Kidney epithelial cell (primary cell): ENCODE measurements at regions not wholly inside any gene's neighbourhood (a gene's known extent, or its start where the extent isn't known, plus 50 kb on each side); places are given as distances from the start of the nearest gene placed in this dataset.
A peak's percentile ranks its signal among the peaks of the same experiment; 100 is the strongest.

Experiments
- DNase-seq: peaks from one replicate; pipeline ENCODE4 v3.0.0-alpha.2; 2010; ENCODE audit warnings: low read depth
- H3K27me3 ChIP-seq: 2 replicates; pipeline ENCODE4 v1.6.0; 2011; ENCODE audit warnings: low read length; ENCODE audit not compliant: control insufficient read depth, insufficient read depth
- H3K36me3 ChIP-seq: 2 replicates; pipeline ENCODE4 v1.5.1; 2011; ENCODE audit warnings: low read length; ENCODE audit not compliant: control insufficient read depth, insufficient read depth
- H3K4me3 ChIP-seq: 2 replicates; pipeline ENCODE4 v1.5.1; 2011; ENCODE audit warnings: low read depth, mild to moderate bottlenecking, control low read depth, low read length
- CTCF ChIP-seq: IDR thresholded peaks from 2 replicates; pipeline ENCODE4 v1.5.1; 2011; ENCODE audit warnings: mild to moderate bottlenecking, moderate library complexity, low read length, control low read depth, inconsistent platforms; ENCODE audit not compliant: insufficient read depth, poor library complexity, severe bottlenecking

- no peaks in the 10 kb centered on the region for H3K36me3 ChIP-seq
- no peaks in the 10 kb centered on the region for H3K27me3 ChIP-seq
- no peak overlapping the region for H3K4me3 ChIP-seq
- no peak for DNase-seq
- TF ChIP-seq CTCF: no peak
Measured at GRCh38 chr4:24425863-24426262, 158.5 kb downstream of the DHX15 start.

GRCh38 chr4:24423670-24424069 is 160.7 kb downstream of the DHX15 start:
- no peak for TF ChIP-seq CTCF
- Histone ChIP-seq H3K27me3 (no peaks in the 10 kb centered on the region), H3K4me3 (no peak overlapping the region), H3K36me3 (no peaks in the 10 kb centered on the region)
- DNase-seq: no peak

- DNase-seq: no peak
- H3K4me3 ChIP-seq: no peak overlapping the region
- no peak for TF ChIP-seq CTCF
- H3K36me3 ChIP-seq: no peaks in the 10 kb centered on the region
- H3K27me3 ChIP-seq: no peaks in the 10 kb centered on the region
Measured at GRCh38 chr4:24422644-24423043, 161.7 kb downstream of the DHX15 start.

- peak; percentile 92 for TF ChIP-seq CTCF
- H3K36me3 ChIP-seq: no peaks in the 10 kb centered on the region
- no peak overlapping the region for H3K4me3 ChIP-seq
- DNase-seq: peak; percentile 19
- no peaks in the 10 kb centered on the region for H3K27me3 ChIP-seq
Measured at GRCh38 chr4:24419181-24420034, 164.9 kb downstream of the DHX15 start.

- Histone ChIP-seq H3K27me3 (no peaks in the 10 kb centered on the region), H3K36me3 (no peaks in the 10 kb centered on the region), H3K4me3 (no peak overlapping the region)
- no peak for TF ChIP-seq CTCF
- DNase-seq: no peak
Measured at GRCh38 chr4:24417206-24417605, 167.1 kb downstream of the DHX15 start.

DNA sequence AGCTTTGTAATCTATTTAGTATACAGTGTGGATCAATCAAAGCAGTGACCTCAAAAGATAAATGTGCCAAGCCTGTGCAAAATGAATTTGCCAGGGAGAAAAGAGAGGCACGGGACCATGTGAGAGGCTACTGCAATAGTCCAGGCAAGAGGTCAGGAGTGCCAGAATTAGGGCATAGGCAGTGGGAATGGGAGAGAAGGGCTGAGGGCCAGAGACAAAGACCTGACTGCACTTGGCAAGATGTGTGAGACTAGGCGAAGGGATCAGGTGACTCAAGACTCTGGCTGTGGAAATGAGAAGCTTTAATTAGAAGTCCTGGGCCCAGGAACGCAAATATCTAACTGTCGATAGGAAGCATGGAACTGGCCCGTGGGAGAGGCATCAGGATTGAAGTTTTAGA is 168.1 kb downstream of the DHX15 start:
- DNase-seq: no peak
- TF ChIP-seq CTCF: no peak
- no peaks in the 10 kb centered on the region for H3K27me3 ChIP-seq
- no peaks in the 10 kb centered on the region for H3K36me3 ChIP-seq
- H3K4me3 ChIP-seq: no peak overlapping the region
